B cell (primary cell): ENCODE measurements at regions not wholly inside any gene's neighbourhood (a gene's known extent, or its start where the extent isn't known, plus 50 kb on each side); places are given as distances from the start of the nearest gene placed in this dataset.

Experiments
- EZH2 ChIP-seq: IDR thresholded peaks from 2 replicates; pipeline ENCODE4 v1.6.1; 2012; ENCODE audit warnings: borderline replicate concordance, low read depth, mild to moderate bottlenecking, moderate library complexity, low read length; ENCODE audit not compliant: insufficient read depth, poor library complexity, severe bottlenecking
- TF ChIP-seq, protein P1 (sequence below): fragments of 200-600 bp; IDR thresholded peaks from one replicate; pipeline ENCODE4 v1.8.0; 2022; ENCODE audit warnings: antibody characterized with exemption, mild to moderate bottlenecking

DNA sequence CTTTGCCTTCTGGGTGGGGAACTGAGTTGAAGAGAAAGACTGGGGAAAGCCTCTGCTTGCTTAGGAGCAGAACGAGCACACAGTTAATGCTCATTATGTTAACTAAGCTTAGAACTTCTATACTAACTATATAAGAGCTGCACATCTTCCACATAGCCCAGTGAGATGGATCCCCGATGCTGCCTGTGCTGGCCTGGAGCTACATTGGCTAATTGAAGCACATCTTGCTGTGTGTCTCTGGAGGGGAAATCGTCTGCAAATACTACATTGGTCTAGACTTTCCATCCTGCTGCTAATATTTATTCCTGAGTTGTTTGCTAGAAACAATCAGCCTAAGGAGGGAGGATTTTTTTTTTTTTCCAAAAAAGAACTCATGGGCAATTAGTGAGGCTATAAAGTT is 406.3 kb downstream of the HAPSTR1 start:
- TF ChIP-seq, protein P1, sequence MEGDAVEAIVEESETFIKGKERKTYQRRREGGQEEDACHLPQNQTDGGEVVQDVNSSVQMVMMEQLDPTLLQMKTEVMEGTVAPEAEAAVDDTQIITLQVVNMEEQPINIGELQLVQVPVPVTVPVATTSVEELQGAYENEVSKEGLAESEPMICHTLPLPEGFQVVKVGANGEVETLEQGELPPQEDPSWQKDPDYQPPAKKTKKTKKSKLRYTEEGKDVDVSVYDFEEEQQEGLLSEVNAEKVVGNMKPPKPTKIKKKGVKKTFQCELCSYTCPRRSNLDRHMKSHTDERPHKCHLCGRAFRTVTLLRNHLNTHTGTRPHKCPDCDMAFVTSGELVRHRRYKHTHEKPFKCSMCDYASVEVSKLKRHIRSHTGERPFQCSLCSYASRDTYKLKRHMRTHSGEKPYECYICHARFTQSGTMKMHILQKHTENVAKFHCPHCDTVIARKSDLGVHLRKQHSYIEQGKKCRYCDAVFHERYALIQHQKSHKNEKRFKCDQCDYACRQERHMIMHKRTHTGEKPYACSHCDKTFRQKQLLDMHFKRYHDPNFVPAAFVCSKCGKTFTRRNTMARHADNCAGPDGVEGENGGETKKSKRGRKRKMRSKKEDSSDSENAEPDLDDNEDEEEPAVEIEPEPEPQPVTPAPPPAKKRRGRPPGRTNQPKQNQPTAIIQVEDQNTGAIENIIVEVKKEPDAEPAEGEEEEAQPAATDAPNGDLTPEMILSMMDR: no peak
- TF ChIP-seq EZH2: no peak
